ENCODE measurements at regions not wholly inside any gene's neighbourhood (a gene's known extent, or its start where the extent isn't known, plus 50 kb on each side); places are given as distances from the start of the nearest gene placed in this dataset.

- Histone ChIP-seq H3K4me3 (ENCODE audit: control insufficient read depth in 2 of 3, extremely low read depth in 1 of 3, insufficient read depth in 2 of 3, low read depth in 1 of 3, low read length in 3 of 3) (no peak overlapping the region), H3K9me3 (ENCODE audit: control insufficient read depth, low read depth, low read length) (no peaks in the 10 kb centered on the region), H3K9ac (ENCODE audit: control insufficient read depth, extremely low read depth, insufficient read depth, low read length) (no peak overlapping the region), H3K27ac (ENCODE audit: control insufficient read depth, insufficient read depth, low read length) (no peak overlapping the region), H2AFZ (ENCODE audit: control insufficient read depth, low read length) (no peak overlapping the region), H3K9me1 (ENCODE audit: control insufficient read depth, extremely low read depth, insufficient read depth, low read length) (no peaks in the 10 kb centered on the region), H3K79me2 (ENCODE audit: control insufficient read depth, insufficient read depth, low read length) (no peaks in the 10 kb centered on the region), H3K36me3 (ENCODE audit: control insufficient read depth in 2 of 2, extremely low read depth in 1 of 2, insufficient read depth in 2 of 2, low read length in 2 of 2) (no peaks in the 10 kb centered on the region), H3K4me1 (ENCODE audit: control insufficient read depth, extremely low read depth, insufficient read depth, low read length) (no peaks in the 10 kb centered on the region), H4K20me1 (ENCODE audit: control insufficient read depth, extremely low read depth, insufficient read depth, low read length) (no peaks in the 10 kb centered on the region), H3K4me2 (ENCODE audit: control insufficient read depth, extremely low read depth, insufficient read depth, low read depth, low read length) (no peak overlapping the region), H3K27me3 (ENCODE audit: control insufficient read depth, extremely low read depth, insufficient read depth, low read length) (no peaks in the 10 kb centered on the region)
- DNase-seq (ENCODE audit: low read depth, low spot score) (no peak), FAIRE-seq (no peak)
- dilution Hi-C loops (cut with MboI; ENCODE audit: extremely low pct_ligation_motif_present, low sequenced_read_pairs) = no loop called here
- no peak for TF ChIP-seq EZH2 (IDR thresholded peaks at IDR 0.05; ENCODE audit: low read length)
- TF ChIP-seq CTCF (optimal IDR thresholded peaks at IDR 0.05 in 1 of 3, IDR thresholded peaks at IDR 0.05 in 1 of 3, conservative IDR thresholded peaks at IDR 0.05 in 1 of 3; ENCODE audit: extremely low read depth in 1 of 3, insufficient read depth in 2 of 3, low read length in 3 of 3) = no peak
Observed at GRCh38 chr12:86496595-86496994, 240.4 kb upstream of the MGAT4C start.

- Histone ChIP-seq H3K27me3 (ENCODE audit: control insufficient read depth, extremely low read depth, insufficient read depth, low read length) (no peaks in the 10 kb centered on the region), H3K9me1 (ENCODE audit: control insufficient read depth, extremely low read depth, insufficient read depth, low read length) (no peaks in the 10 kb centered on the region), H3K4me3 (ENCODE audit: control insufficient read depth in 2 of 3, extremely low read depth in 1 of 3, insufficient read depth in 2 of 3, low read depth in 1 of 3, low read length in 3 of 3) (no peak overlapping the region), H4K20me1 (ENCODE audit: control insufficient read depth, extremely low read depth, insufficient read depth, low read length) (no peaks in the 10 kb centered on the region), H3K79me2 (ENCODE audit: control insufficient read depth, insufficient read depth, low read length) (no peaks in the 10 kb centered on the region), H3K9ac (ENCODE audit: control insufficient read depth, extremely low read depth, insufficient read depth, low read length) (no peak overlapping the region), H3K9me3 (ENCODE audit: control insufficient read depth, low read depth, low read length) (no peaks in the 10 kb centered on the region), H2AFZ (ENCODE audit: control insufficient read depth, low read length) (no peak overlapping the region), H3K27ac (ENCODE audit: control insufficient read depth, insufficient read depth, low read length) (no peak overlapping the region), H3K4me2 (ENCODE audit: control insufficient read depth, extremely low read depth, insufficient read depth, low read depth, low read length) (no peak overlapping the region), H3K36me3 (ENCODE audit: control insufficient read depth in 2 of 2, extremely low read depth in 1 of 2, insufficient read depth in 2 of 2, low read length in 2 of 2) (no peaks in the 10 kb centered on the region), H3K4me1 (ENCODE audit: control insufficient read depth, extremely low read depth, insufficient read depth, low read length) (no peaks in the 10 kb centered on the region)
- FAIRE-seq (no peak), DNase-seq (ENCODE audit: low read depth, low spot score) (no peak)
- TF ChIP-seq EZH2 (IDR thresholded peaks at IDR 0.05; ENCODE audit: low read length) (no peak), CTCF (optimal IDR thresholded peaks at IDR 0.05 in 1 of 3, IDR thresholded peaks at IDR 0.05 in 1 of 3, conservative IDR thresholded peaks at IDR 0.05 in 1 of 3; ENCODE audit: extremely low read depth in 1 of 3, insufficient read depth in 2 of 3, low read length in 3 of 3) (no peak)
- dilution Hi-C loops (cut with MboI; ENCODE audit: extremely low pct_ligation_motif_present, low sequenced_read_pairs) = no loop called here
Observed at GRCh38 chr12:86484473-86484872, 228.3 kb upstream of the MGAT4C start.

Data from keratinocyte (primary cell).